Activated naive CD4-positive, alpha-beta T cell treated with anti-CD3 and anti-CD28 coated beads, Interleukin-2, amount 10 ng/mL, durations not matched to agents 7 days and 5 days (primary cell): ENCODE measurements at regions not wholly inside any gene's neighbourhood (a gene's known extent, or its start where the extent isn't known, plus 50 kb on each side); places are given as distances from the start of the nearest gene placed in this dataset.

ENCODE experiments used
- CTCF ChIA-PET: fragments of 350-600 bp; sonication (Branson Sonifier 250); formaldehyde crosslinking; loops from one replicate; lab custom pipeline; 2021; ENCODE audit warnings: antibody characterized with exemption; lab: Charles Lee
- DNase-seq: peaks from one replicate; pipeline ENCODE4 v3.0.0-alpha.2; 2020
- H3K27ac Mint-ChIP-seq: one replicate; pipeline ENCODE4 v1.8.0; 2021; ENCODE audit warnings: mild to moderate bottlenecking, moderate library complexity, mixed read lengths
- H3K27me3 Mint-ChIP-seq: one replicate; pipeline ENCODE4 v1.8.0; 2021; ENCODE audit warnings: mild to moderate bottlenecking, mixed read lengths
- H3K36me3 Mint-ChIP-seq: one replicate; pipeline ENCODE4 v1.8.0; 2021; ENCODE audit warnings: mixed read lengths
- H3K4me1 Mint-ChIP-seq: one replicate; pipeline ENCODE4 v1.8.0; 2021; ENCODE audit warnings: mixed read lengths
- H3K4me3 Mint-ChIP-seq: one replicate; pipeline ENCODE4 v1.8.0; 2021; ENCODE audit warnings: mild to moderate bottlenecking, moderate library complexity, mixed read lengths
- H3K9me3 Mint-ChIP-seq: one replicate; pipeline ENCODE4 v1.8.0; 2021; ENCODE audit warnings: mixed read lengths

DNA sequence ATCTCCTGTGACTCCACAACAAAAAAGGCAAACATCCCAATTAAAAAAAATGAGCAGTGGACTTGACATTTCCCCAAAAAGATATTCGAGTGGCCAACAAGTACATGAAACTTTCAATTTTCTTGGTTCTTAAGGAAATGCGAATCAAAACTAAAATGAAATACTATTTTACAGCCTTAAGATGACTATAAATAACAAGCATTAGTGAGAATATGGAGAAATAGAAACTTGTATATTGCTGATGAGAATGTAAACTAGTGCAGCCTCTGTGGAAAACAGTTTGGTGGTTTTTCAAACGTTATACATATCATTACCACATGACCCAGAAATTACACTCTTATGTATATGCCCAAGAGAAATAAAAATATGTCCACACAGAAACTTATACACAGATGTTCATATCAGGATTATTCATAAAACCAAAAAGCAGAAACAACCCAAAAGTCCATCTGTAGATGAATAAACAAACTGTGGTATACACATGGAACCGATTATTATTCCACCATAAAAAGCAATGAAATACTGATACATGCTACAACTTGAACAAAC lies 153.2 kb upstream of the GPR149 start:
- no peaks in the 10 kb centered on the region for H3K27me3 Mint-ChIP-seq
- H3K4me1 Mint-ChIP-seq: no peaks in the 10 kb centered on the region
- H3K27ac Mint-ChIP-seq: no peak overlapping the region
- H3K9me3 Mint-ChIP-seq: no peaks in the 10 kb centered on the region
- CTCF ChIA-PET: no interaction called here
- DNase-seq: no peak
- H3K36me3 Mint-ChIP-seq: no peaks in the 10 kb centered on the region
- no peak overlapping the region for H3K4me3 Mint-ChIP-seq

DNA sequence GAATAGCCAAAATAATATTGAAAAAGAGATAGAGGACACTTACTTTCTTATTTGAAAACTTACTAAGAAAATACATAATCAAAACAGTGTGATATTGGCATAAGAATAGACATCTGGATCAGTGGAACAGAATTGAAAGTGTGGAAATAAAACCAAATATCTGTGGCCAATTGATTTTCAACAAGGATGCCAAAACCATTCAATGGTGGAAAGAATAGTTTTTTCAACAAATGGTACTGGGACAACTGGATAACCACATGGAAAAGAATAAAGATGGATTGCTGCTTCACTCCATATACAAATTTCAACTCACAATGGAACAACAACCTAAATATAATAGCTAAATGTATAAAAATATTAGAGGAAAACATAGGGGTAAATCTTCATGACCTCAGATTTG lies 152.5 kb upstream of the GPR149 start:
- H3K4me1 Mint-ChIP-seq: no peaks in the 10 kb centered on the region
- no peaks in the 10 kb centered on the region for H3K9me3 Mint-ChIP-seq
- no peaks in the 10 kb centered on the region for H3K36me3 Mint-ChIP-seq
- no peak overlapping the region for H3K27ac Mint-ChIP-seq
- H3K27me3 Mint-ChIP-seq: no peaks in the 10 kb centered on the region
- CTCF ChIA-PET: no interaction called here
- no peak for DNase-seq
- H3K4me3 Mint-ChIP-seq: no peak overlapping the region

DNA sequence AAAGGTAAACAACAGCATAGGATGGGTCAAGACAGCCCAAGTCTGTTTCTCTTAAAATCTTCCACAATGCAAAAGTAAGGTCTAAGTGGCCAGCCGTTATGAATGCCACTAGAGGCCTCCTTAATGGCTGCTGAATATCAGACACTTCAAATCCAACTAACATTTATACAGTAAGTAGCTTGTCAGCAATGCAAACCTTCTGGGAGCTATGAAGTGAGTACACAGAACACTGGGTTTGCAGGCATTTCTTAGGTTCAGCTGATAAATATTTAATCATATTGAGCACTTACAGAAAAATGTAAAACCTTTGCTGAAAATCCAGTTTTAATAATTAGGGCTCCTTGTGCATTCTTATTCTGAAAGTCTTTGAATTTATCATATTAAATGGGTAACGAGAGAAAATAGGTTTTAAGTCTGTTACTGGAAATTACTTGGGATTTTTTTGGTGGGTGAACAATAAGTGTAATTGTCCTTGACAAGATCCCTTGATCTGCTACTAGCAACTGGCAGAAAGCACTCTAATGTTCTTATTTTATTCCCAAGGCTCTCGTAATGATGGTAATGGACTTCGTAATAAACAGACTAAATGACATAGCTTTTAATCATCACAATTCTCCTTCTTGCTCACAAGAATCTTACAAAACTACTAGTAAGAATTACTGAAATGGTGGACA lies 141.7 kb upstream of the GPR149 start:
- Mint-ChIP-seq H3K4me3 (no peak overlapping the region), H3K27ac (no peak overlapping the region), H3K27me3 (no peaks in the 10 kb centered on the region), H3K36me3 (no peaks in the 10 kb centered on the region), H3K4me1 (no peaks in the 10 kb centered on the region), H3K9me3 (no peaks in the 10 kb centered on the region)
- CTCF ChIA-PET: no interaction called here
- DNase-seq: no peak

GRCh38 chr3:154568064-154568463 lies 138.1 kb upstream of the GPR149 start:
- no peak for DNase-seq
- Mint-ChIP-seq H3K27ac (no peak overlapping the region), H3K9me3 (no peaks in the 10 kb centered on the region), H3K4me3 (no peak overlapping the region), H3K27me3 (no peaks in the 10 kb centered on the region), H3K36me3 (no peaks in the 10 kb centered on the region), H3K4me1 (no peaks in the 10 kb centered on the region)
- CTCF ChIA-PET: no interaction called here

DNA sequence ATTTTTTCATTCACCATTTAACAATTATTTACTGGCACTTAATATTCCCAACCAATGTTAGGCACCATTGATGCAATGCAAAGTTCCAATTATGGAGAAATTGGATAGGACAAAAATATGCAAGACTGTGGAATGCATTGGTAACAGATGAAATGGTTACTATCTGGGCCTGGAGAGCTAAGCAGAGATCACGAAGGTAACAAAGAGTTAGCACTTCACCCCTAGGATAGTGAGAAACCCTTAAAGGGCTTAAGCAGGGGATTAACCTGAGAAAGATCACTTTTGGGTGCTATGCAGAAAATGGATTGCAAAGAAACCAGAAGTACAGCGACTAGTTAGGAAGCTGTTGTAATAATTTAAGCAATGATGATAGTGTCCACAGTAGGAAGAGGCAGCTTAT lies 129.6 kb upstream of the GPR149 start:
- CTCF ChIA-PET: no interaction called here
- Mint-ChIP-seq H3K9me3 (no peaks in the 10 kb centered on the region), H3K27me3 (no peaks in the 10 kb centered on the region), H3K27ac (no peak overlapping the region), H3K36me3 (no peaks in the 10 kb centered on the region), H3K4me3 (no peak overlapping the region), H3K4me1 (no peaks in the 10 kb centered on the region)
- DNase-seq: no peak

DNA sequence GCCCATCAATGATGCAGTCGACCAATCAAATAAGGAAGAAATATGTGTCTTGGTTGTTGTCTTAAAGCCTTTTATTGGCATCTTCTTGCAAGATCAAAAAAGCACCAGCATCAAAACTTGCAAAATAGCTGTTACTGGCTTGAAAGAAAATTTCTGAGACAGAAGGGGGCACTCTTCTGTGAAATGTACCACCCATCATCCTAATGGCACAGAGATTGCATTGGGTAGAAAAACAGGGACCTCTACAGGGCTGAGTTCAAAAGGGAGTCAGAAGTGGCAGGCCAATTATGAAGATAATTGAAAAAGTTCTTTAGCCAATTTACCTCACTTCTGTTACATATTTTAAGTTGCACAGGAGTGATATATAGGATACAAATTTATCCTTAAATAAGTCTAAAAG lies 122.3 kb upstream of the GPR149 start:
- Mint-ChIP-seq H3K4me1 (no peaks in the 10 kb centered on the region), H3K9me3 (no peaks in the 10 kb centered on the region), H3K27ac (no peak overlapping the region), H3K27me3 (no peaks in the 10 kb centered on the region), H3K4me3 (no peak overlapping the region), H3K36me3 (no peaks in the 10 kb centered on the region)
- CTCF ChIA-PET: no interaction called here
- DNase-seq: no peak

GRCh38 chr3:154549391-154549790 lies 119.4 kb upstream of the GPR149 start:
- CTCF ChIA-PET: no interaction called here
- no peak overlapping the region for H3K27ac Mint-ChIP-seq
- no peaks in the 10 kb centered on the region for H3K9me3 Mint-ChIP-seq
- no peaks in the 10 kb centered on the region for H3K27me3 Mint-ChIP-seq
- H3K36me3 Mint-ChIP-seq: no peaks in the 10 kb centered on the region
- no peak overlapping the region for H3K4me3 Mint-ChIP-seq
- no peaks in the 10 kb centered on the region for H3K4me1 Mint-ChIP-seq
- no peak for DNase-seq

GRCh38 chr3:154548341-154548740 lies 118.4 kb upstream of the GPR149 start:
- Mint-ChIP-seq H3K4me3 (no peak overlapping the region), H3K36me3 (no peaks in the 10 kb centered on the region), H3K27ac (no peak overlapping the region), H3K4me1 (no peaks in the 10 kb centered on the region), H3K9me3 (no peaks in the 10 kb centered on the region), H3K27me3 (no peaks in the 10 kb centered on the region)
- no peak for DNase-seq
- CTCF ChIA-PET: no interaction called here

DNA sequence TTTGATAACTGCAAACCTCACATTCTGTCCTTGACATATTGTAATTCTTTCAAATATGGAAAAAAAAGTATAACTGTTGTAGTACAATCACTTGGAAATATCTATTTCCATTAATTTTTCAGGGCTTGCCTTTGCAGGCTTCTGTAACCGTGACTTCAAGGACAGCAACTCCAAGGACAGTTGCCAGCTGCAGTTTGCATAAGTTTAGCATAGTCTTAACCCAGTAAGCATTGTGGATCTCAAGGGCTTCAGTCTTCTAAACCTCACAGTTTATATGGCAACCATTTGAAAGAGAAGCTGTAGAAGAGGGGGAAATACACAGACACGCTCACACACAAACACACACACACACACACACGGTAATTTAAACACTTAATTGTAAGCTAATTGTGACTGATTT lies 112.8 kb upstream of the GPR149 start:
- DNase-seq: no peak
- CTCF ChIA-PET: no interaction called here
- no peaks in the 10 kb centered on the region for H3K9me3 Mint-ChIP-seq
- no peaks in the 10 kb centered on the region for H3K4me1 Mint-ChIP-seq
- H3K27ac Mint-ChIP-seq: no peak overlapping the region
- H3K27me3 Mint-ChIP-seq: no peaks in the 10 kb centered on the region
- no peaks in the 10 kb centered on the region for H3K36me3 Mint-ChIP-seq
- no peak overlapping the region for H3K4me3 Mint-ChIP-seq

- Mint-ChIP-seq H3K27me3 (no peaks in the 10 kb centered on the region), H3K36me3 (no peaks in the 10 kb centered on the region), H3K4me1 (no peaks in the 10 kb centered on the region), H3K9me3 (no peaks in the 10 kb centered on the region), H3K4me3 (no peak overlapping the region), H3K27ac (no peak overlapping the region)
- no peak for DNase-seq
- CTCF ChIA-PET: no interaction called here
Observed at GRCh38 chr3:154540950-154541604, 111.1 kb upstream of the GPR149 start.

GRCh38 chr3:154538566-154539360 lies 108.8 kb upstream of the GPR149 start:
- H3K27me3 Mint-ChIP-seq: no peaks in the 10 kb centered on the region
- H3K4me3 Mint-ChIP-seq: no peak overlapping the region
- no peak for DNase-seq
- CTCF ChIA-PET: no interaction called here
- H3K36me3 Mint-ChIP-seq: no peaks in the 10 kb centered on the region
- no peak overlapping the region for H3K27ac Mint-ChIP-seq
- no peaks in the 10 kb centered on the region for H3K4me1 Mint-ChIP-seq
- H3K9me3 Mint-ChIP-seq: no peaks in the 10 kb centered on the region

GRCh38 chr3:154536751-154537150 lies 106.8 kb upstream of the GPR149 start:
- H3K36me3 Mint-ChIP-seq: no peaks in the 10 kb centered on the region
- no peaks in the 10 kb centered on the region for H3K4me1 Mint-ChIP-seq
- no peaks in the 10 kb centered on the region for H3K9me3 Mint-ChIP-seq
- no peak for DNase-seq
- H3K27me3 Mint-ChIP-seq: no peaks in the 10 kb centered on the region
- CTCF ChIA-PET: no interaction called here
- H3K4me3 Mint-ChIP-seq: no peak overlapping the region
- H3K27ac Mint-ChIP-seq: no peak overlapping the region

GRCh38 chr3:154522036-154522602 lies 92.1 kb upstream of the GPR149 start:
- Mint-ChIP-seq H3K27ac (no peak overlapping the region), H3K4me1 (no peaks in the 10 kb centered on the region), H3K4me3 (no peak overlapping the region), H3K36me3 (no peaks in the 10 kb centered on the region), H3K27me3 (no peaks in the 10 kb centered on the region), H3K9me3 (peaks cover 3% of the 10 kb centered on the region)
- CTCF ChIA-PET: no interaction called here
- DNase-seq: no peak

GRCh38 chr3:154517404-154517803 lies 87.4 kb upstream of the GPR149 start:
- Mint-ChIP-seq H3K27me3 (no peaks in the 10 kb centered on the region), H3K4me3 (no peak overlapping the region), H3K4me1 (no peaks in the 10 kb centered on the region), H3K36me3 (no peaks in the 10 kb centered on the region), H3K9me3 (peaks cover 6% of the 10 kb centered on the region), H3K27ac (no peak overlapping the region)
- no peak for DNase-seq
- CTCF ChIA-PET: interaction anchor here (0.6 kb wide), 1 partner anchor 374 kb away, joined by 4 read pairs; no protein-coding TSS in a partner anchor
